EH (cell line): ENCODE measurements at regions not wholly inside any gene's neighbourhood (a gene's known extent, or its start where the extent isn't known, plus 50 kb on each side); places are given as distances from the start of the nearest gene placed in this dataset.

Experiments used
- DNase-seq: peaks from one replicate; pipeline ENCODE4 v3.0.0-alpha.2; 2015; ENCODE audit warnings: low read depth

- no peak for DNase-seq
Measured at GRCh38 chr2:149915151-149915550, 327.6 kb upstream of the MMADHC start.

DNA sequence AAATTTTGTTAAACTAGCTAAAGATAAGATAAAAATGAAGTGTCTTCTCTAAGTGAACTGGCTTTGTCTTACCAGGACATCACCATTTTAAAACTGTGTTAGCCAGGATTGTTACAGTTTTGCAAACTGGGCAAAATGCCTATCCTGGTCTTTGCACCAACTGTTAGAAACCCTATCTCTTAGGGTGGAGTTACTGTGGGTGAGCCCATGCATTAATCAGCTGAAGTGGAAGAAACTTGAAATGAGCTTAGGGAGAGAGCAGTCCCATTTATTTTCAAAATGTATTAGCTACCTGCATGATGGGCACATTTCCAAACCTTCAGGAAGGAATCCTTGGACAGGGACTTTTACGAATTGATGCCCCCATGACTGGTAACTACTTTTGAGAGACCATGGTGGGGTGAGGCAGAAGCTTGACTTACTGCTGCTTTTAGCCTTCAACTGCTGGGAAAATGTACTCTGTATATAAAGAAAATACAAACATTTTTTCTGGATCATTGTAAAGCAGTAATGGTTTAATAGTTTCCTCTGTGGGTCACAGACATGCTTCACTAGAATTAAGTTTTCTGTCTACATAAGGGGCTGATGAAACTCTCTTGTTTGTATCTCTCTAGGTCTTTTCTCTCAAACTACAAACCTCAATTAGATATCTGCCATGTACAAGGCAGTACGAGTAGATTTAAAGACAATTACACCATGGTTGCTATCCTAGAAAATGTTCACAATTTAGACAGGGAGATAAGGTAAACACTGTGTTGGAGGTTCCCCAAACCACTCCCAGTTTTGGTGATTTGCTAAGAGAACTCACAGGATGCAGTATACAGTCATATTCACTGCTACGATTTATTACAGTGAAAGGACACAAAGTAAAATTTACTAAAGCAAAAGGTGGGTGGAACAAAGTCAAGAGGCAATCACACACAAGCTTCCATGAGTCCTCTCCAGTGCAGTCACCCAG is 321.4 kb upstream of the MMADHC start:
- DNase-seq, result peak; percentile 52

GRCh38 chr2:149906886-149907285 is 319.3 kb upstream of the MMADHC start:
- no peak for DNase-seq

DNA sequence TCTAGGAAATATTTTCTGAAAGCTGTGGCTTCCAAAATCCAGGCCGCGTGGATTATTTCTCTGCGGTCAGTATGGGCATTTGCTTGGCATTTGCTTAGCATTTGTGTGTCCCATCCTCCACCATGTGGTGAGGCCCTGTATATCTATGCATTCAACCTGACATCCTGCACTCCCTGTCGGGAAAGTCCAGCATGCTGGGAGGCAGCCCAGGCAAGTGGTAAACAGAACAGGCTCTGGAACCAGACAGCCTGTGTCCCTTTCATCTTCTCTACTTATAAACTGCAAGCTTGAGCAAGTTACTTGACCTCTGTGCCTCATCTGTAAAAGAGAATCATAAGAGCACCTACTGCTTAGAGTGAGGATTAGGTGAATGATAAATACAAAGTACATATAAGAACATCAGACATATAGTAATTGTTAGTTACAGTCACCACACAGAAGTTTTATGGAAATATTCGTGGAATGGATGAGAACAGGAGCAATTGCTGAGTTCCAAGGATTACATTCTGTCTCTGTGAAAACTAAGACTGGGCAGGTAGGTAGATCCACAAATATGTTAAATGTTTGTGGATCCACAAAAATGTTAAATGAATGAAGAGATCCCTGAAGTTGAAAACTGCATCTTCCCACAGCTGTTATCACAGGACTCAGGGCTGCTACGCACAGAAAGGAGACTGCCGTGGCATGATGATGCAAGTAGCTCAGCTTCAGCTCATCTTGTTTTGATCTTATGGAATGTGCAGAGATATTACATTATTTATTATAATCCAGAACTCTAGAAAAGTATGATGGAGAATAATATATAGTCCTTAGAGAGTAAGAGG is 317.0 kb upstream of the MMADHC start:
- peak; percentile 7 for DNase-seq

DNA sequence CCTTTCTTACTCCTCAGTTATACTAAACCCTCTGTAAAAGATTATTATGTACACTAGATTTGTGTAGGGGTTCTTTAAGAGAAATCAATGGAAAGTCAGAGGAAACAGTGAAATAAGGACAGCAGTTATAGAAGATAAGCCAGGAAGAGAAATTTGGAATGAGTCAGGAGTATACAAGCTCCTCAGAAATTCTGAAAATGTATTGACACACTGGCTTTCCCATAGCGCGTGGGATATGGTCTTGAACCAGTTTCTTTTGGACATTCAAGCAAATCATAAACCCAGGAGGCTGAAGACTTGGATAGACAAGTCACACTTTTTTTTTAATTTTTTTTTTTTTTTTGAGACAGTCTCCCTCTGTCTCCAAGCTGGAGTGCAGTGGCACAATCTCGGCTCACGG is 316.1 kb upstream of the MMADHC start:
- peak; percentile 30 for DNase-seq

DNA sequence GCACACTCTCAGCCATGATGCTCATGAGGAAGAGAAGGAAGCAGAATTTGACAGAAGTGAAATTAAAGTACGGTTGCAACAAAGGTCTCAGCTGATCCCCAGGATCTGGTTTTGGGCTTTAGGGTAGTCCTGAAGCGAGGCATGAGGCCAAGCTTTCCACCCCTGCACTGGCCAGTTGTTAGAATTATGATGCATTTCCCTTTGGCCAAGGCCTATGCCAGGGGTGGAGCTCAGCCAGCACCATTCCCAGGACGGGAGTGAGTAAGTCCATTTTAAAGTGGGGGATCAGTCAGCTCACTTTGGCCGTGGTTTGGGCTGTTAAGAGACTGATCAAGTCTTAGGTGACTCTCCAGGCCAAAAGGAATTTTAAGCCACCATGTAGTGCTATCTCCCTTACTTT is 314.5 kb upstream of the MMADHC start:
- peak; percentile 10 for DNase-seq

DNA sequence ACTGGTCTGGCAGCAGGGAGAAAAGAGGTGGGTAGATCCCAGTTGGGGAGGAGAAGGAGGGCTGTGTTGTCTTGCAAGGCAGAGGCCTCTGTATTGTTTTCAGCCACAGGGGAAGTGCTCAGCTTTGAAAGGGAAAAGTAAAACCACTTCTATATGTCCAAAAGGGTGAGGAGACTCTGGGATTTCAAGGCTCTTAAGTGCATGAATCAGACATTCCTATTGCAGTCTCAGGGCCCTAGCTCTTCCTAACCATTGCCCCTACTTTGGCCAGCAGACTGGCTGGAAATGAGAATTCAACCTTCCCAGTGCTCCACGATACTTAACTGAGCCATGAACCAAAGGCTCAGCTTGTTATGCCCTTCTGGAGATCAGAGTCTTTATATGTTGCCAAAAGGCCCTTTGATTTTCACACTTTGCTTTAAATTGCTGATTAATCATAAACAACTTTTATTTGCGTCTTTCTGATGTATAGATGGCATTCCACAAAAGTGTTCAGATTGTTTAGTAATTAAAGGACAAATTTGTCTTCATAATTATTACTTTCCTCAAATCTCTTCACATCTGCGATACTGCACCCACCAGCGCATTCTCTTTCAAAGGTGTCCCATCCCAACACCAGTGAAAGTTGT is 313.8 kb upstream of the MMADHC start:
- DNase-seq, result peak; percentile 19

DNA sequence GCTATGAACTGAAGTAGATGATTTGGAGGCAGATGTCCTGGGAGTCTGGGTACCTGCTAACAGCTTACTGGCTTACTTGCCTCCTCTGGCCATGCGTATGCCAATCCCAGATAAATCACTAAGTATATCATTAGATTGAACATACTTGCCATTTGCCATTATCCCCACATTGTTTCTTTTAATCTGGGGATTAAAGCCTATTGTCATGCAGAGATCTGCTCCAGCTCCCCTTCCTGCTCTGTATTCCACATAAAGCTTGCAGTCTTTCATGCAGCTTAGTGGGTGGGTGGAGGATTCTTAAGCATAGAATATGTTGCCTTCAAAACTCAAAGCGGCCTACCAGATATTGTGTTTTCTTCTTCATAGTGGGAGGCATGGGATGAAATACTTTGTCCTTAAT is 311.8 kb upstream of the MMADHC start:
- DNase-seq, result no peak

- DNase-seq, result no peak
Measured at GRCh38 chr2:149894760-149895159, 307.2 kb upstream of the MMADHC start.

DNA sequence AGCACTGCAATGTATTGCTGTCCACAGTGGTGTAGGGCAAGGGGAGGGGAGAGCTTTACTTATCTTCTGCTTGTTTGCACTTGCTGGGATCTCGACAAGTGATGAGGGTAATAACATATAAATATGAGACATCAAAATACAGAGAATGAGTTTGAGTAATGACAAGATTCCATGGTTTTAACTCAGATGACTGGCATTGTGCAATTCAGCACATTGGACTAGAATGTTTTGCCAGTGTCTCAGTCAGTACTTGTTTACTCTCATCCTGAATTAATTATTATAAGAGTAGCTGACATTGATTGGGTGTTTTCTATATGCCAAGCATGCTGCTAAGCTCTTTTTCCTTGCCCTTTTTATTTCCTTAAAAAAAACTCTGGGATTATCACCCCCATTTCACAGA is 306.7 kb upstream of the MMADHC start:
- DNase-seq, result no peak

- DNase-seq, result no peak
Measured at GRCh38 chr2:149892563-149892962, 305.0 kb upstream of the MMADHC start.

- no peak for DNase-seq
Measured at GRCh38 chr2:149885946-149886345, 298.4 kb upstream of the MMADHC start.

DNA sequence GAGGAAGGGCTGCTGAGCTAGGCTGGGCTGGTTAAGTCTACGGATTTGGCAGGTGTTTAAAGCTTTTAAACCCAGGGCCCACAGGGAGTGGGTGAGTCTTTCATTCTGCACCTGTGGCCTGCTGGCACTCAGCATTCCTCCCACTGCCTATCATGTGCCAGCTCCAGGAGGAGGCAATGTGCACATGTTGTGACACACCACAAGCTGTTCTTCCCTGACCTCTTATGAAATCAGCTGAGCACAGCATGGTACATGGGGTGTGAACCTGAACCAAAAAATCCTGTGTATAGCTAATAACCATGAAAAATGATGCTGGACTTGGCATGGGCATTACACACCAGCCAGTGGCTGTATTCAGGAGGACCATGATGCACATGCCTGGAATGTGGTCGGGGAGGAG is 297.9 kb upstream of the MMADHC start:
- peak; percentile 11 for DNase-seq

- no peak for DNase-seq
Measured at GRCh38 chr2:149884871-149885270, 297.3 kb upstream of the MMADHC start.

- peak; percentile 55 for DNase-seq
Measured at GRCh38 chr2:149877913-149878312, 290.3 kb upstream of the MMADHC start.

DNA sequence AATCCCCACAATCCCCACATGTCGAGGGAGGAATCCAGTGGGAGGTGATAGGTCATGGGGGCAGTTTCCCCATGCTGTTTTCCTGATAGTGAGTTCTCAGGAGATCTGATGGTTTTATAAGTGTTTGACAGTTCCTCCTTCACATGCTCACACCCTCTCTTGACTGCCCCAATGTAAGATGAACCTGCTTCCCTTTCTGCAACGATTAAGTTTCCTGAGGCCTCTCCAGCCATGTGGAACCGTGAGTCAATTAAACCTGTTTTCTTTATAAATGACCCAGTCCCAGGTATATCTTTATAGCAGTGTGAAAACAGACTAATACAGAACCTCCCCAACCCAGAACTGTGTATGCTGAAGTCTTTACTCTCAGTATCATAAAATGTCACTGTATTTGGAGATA is 289.5 kb upstream of the MMADHC start:
- DNase-seq, result no peak

DNA sequence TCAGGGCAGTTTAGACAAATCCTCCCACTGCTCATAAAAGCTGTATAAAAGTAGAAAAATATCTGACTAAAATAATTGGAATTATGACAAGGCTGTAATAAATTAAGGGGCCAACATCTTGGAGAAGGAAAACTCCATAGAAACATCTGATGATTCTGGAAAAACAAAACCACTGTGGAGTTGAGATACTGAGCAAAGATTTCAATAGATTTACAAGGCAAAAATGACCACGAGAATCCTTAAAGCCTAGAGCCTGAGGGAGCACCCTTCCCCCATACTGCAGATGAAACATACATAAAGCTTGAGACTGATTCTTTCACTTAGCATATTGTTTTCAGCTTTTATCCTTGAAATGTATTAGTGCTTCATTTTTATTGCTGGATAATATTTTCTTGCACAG is 286.4 kb upstream of the MMADHC start:
- DNase-seq, result peak; percentile 48

DNA sequence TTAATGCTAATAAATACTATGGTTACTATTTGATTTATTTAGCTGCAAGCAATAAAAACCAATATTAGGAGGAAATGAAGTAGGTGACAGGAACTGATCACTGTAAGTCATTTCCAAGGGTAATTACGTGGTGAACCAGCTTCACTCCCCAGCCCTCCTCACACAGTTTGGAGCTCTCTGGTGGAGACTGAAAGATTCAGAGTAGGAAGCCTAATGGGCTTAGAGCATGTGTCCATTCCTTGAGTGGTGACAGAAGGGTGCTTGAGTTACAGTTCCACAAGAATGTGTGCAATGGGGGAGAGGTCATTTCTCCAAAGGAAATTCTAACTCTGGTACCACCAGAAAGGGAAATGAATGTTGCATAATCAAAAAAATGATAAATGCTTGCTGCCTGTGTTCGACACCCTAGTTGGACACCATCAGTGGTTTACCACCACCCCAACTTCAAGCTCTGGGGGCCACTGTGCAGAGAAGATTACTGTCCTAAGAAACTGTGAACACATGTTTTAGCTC is 285.1 kb upstream of the MMADHC start:
- DNase-seq, result peak; percentile 7

- DNase-seq, result peak; percentile 7
Measured at GRCh38 chr2:149872041-149872440, 284.5 kb upstream of the MMADHC start.

DNA sequence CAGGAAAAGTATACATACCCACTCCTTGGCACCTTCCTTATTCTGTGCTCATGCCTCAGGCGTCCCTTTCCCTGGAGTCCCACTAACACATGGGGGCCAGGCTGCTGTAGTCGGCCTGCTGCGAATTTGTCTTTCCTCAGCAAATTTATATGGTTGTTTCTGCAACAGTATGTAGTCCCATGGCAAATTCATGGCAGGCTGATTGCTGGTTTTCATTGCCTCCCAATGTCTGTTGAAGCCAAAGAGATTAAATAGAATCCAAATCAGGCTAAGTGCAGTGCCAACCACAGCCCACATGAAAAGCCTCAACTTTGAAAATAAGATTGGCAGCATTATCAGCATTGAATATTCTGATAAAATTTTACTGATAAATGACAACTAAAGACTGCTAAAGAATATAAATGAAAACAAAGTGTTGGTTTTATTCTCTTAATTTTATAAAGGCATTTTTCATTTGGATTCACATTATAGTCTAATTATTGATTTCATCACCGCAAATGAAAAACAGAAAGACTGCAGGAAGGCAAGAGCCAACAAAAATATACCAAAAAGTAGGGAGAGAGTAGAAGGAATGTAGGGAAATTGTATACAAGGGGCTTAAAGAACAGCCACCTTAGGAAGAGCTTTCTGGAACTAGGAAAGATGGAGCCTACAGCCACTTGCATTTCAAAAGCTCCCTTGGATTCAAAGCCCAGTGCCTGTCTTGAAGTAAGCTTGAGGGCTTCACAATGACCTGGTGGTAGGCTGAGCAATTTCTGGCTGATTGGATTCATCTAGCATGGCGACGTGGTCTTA is 283.7 kb upstream of the MMADHC start:
- no peak for DNase-seq

DNA sequence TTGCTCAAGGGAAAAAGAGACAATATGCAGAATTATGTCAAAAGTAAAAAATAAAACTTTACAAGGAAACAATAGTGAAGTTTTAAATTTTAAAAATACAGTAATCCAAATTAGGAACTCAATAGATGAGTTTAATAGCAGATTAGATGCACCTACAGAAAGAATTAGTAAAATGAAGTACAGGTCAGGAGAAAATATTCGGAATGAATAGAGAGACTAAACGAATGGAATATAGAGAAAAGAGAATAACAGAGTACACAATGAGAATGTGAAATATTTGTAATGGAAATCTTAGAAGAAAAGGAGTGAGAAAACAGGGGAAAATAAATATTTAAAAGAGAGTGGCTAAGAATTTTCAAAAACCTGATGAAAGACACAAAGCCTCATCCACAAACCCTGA is 275.7 kb upstream of the MMADHC start:
- DNase-seq, result no peak

DNA sequence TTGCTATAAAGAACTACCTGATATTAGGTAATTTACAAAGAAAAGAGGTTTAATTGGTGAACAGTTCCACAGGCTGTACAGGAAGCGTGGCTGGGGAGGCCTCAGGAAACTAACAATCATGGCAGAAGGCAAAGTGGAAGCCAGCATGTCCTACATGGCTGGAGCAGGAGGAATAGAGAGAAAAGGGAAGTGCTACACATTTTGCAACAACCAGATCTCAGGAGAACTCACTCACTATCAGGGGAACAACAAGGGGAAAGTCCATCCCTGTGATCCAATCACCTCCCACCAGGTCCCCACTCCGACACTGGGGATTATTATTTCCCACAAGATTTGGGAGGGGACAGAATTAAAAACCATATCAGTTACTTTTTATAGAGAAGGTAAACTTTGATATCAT is 273.5 kb upstream of the MMADHC start:
- DNase-seq, result no peak
